Fibroblast of pulmonary artery (primary cell): ENCODE measurements at regions not wholly inside any gene's neighbourhood (a gene's known extent, or its start where the extent isn't known, plus 50 kb on each side); places are given as distances from the start of the nearest gene placed in this dataset.

Source experiments
- DNase-seq: peaks from one replicate; pipeline ENCODE4 v3.0.0-alpha.2; 2010; ENCODE audit warnings: low read depth
- H3K4me3 ChIP-seq: replicated peaks from 2 replicates; pipeline ENCODE4 v1.5.1; 2011; ENCODE audit warnings: low read depth, mild to moderate bottlenecking, control low read depth, low read length, moderate library complexity
- TF ChIP-seq, protein P1 (sequence below): IDR thresholded peaks from 2 replicates; pipeline ENCODE4 v1.5.1; 2011; ENCODE audit warnings: mild to moderate bottlenecking, control low read depth, low read length, inconsistent platforms; ENCODE audit errors: missing control alignments

DNA sequence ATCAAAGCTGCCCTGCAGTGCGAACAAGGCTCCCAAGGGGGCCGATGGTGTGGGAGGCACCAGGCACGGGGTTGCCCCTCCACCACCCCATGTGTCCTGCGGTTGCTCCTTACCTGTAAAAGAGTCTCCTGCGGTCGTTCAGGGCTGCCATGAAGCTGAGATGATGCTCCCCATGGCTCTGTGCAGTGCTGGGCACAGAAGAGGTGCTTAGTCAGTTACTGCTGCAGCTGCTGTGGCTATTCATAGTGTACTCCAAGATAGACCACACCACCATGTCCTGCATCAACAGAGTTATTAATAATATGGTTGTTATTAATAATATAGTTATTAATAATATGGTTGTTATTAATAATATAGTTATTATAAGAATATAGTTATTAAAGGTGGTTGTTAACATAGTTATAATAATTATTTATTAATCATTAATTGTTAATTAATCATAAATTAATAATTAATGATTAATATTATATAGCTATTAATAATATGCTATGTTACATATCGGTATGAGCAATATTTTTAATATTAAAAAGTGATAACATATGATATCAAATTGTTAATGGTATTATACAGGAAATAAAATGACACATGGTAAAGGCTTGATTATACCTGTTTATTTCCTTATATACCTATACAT, 97.0 kb upstream of the PFKP start:
- TF ChIP-seq, protein P1, sequence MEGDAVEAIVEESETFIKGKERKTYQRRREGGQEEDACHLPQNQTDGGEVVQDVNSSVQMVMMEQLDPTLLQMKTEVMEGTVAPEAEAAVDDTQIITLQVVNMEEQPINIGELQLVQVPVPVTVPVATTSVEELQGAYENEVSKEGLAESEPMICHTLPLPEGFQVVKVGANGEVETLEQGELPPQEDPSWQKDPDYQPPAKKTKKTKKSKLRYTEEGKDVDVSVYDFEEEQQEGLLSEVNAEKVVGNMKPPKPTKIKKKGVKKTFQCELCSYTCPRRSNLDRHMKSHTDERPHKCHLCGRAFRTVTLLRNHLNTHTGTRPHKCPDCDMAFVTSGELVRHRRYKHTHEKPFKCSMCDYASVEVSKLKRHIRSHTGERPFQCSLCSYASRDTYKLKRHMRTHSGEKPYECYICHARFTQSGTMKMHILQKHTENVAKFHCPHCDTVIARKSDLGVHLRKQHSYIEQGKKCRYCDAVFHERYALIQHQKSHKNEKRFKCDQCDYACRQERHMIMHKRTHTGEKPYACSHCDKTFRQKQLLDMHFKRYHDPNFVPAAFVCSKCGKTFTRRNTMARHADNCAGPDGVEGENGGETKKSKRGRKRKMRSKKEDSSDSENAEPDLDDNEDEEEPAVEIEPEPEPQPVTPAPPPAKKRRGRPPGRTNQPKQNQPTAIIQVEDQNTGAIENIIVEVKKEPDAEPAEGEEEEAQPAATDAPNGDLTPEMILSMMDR = no peak
- DNase-seq = no peak
- no peak overlapping the region for H3K4me3 ChIP-seq

GRCh38 chr10:2968401-2969058, 98.8 kb upstream of the PFKP start:
- TF ChIP-seq, protein P1 = no peak
- no peak for DNase-seq
- H3K4me3 ChIP-seq = no peak overlapping the region

GRCh38 chr10:2966134-2966533, 101.2 kb upstream of the PFKP start:
- DNase-seq = no peak
- TF ChIP-seq, protein P1 = no peak
- H3K4me3 ChIP-seq = no peak overlapping the region

- no peak for DNase-seq
- TF ChIP-seq, protein P1 = no peak
These were observed 102.6 kb upstream of the PFKP start for GRCh38 chr10:2964632-2965296.

GRCh38 chr10:2963889-2964631, 103.3 kb upstream of the PFKP start:
- DNase-seq = no peak
- no peak overlapping the region for H3K4me3 ChIP-seq
- TF ChIP-seq, protein P1 = no peak

More at GRCh38 chr10:2964632-2965296, 102.6 kb upstream of the PFKP start:
- H3K4me3 ChIP-seq = no peak overlapping the region

GRCh38 chr10:2962194-2962593, 105.2 kb upstream of the PFKP start:
- no peak overlapping the region for H3K4me3 ChIP-seq
- DNase-seq = no peak
- TF ChIP-seq, protein P1 = no peak
